H1 (cell line): ENCODE measurements at regions not wholly inside any gene's neighbourhood (a gene's known extent, or its start where the extent isn't known, plus 50 kb on each side); places are given as distances from the start of the nearest gene placed in this dataset.

Experiments
- E2F6 ChIP-seq: IDR thresholded peaks from 2 replicates; pipeline ENCODE4 v1.6.1; 2012; ENCODE audit warnings: inconsistent platforms
- EZH2 ChIP-seq: fragments of 200-600 bp; sonication (generic); IDR thresholded peaks from 2 replicates; pipeline ENCODE4 v1.7.1; 2012; ENCODE audit warnings: low read depth, mild to moderate bottlenecking, moderate library complexity, low read length, inconsistent platforms; ENCODE audit not compliant: severe bottlenecking
- HDAC2 ChIP-seq, 2 experiments: fragments of 300-600 bp in 1 of 2; sonication (generic) in 1 of 2; IDR thresholded peaks; 2 replicates each; pipeline ENCODE4 v1.6.1; 2011 to 2012; ENCODE audit warnings: low read depth in 2 of 2, low read length in 2 of 2, mild to moderate bottlenecking in 2 of 2, moderate library complexity in 2 of 2, borderline replicate concordance in 1 of 2, inconsistent platforms in 1 of 2
- SIN3A ChIP-seq, 2 experiments: IDR thresholded peaks in 1 of 2; conservative IDR thresholded peaks in 1 of 2; 2 replicates each; pipeline ENCODE4 v1.6.1; 2011 to 2012; ENCODE audit warnings: low read length in 2 of 2, improper control_type of control experiment in 1 of 2, low read depth in 1 of 2, mild to moderate bottlenecking in 1 of 2

- no peak for TF ChIP-seq EZH2
- TF ChIP-seq HDAC2 (IDR thresholded peaks at IDR 0.05; ENCODE audit: borderline replicate concordance in 1 of 2, low read depth in 2 of 2, low read length in 2 of 2) = no peak
- TF ChIP-seq E2F6 = no peak
- TF ChIP-seq SIN3A (conservative IDR thresholded peaks at IDR 0.05 in 1 of 2, IDR thresholded peaks at IDR 0.05 in 1 of 2; ENCODE audit: low read depth in 1 of 2, low read length in 2 of 2) = no peak
These were observed 1152.0 kb upstream of the CDH8 start (continued) for GRCh38 chr16:63188086-63188771.
